H9 (cell line): ENCODE measurements at regions not wholly inside any gene's neighbourhood (a gene's known extent, or its start where the extent isn't known, plus 50 kb on each side); places are given as distances from the start of the nearest gene placed in this dataset.
A peak's percentile ranks its signal among the peaks of the same experiment; 100 is the strongest.

Experiments used
- DNase-seq: peaks from one replicate; pipeline ENCODE4 v3.0.0-alpha.2; 2017
- H2AFZ ChIP-seq: one replicate; pipeline ENCODE4 v1.6.1; 2013; ENCODE audit warnings: mild to moderate bottlenecking, low read length, control low read depth, moderate library complexity
- H2AK5ac ChIP-seq: 2 replicates; pipeline ENCODE4 v1.6.1; 2013; ENCODE audit warnings: low read length, control low read depth, mixed read lengths; ENCODE audit not compliant: insufficient read length
- H2BK120ac ChIP-seq: one replicate; pipeline ENCODE4 v1.6.1; 2013; ENCODE audit warnings: low read depth, mild to moderate bottlenecking, low read length, control low read depth, inconsistent platforms; ENCODE audit not compliant: poor library complexity, severe bottlenecking
- H2BK12ac ChIP-seq: 2 replicates; pipeline ENCODE4 v1.6.1; 2013; ENCODE audit warnings: low read length, control low read depth, mixed read lengths, low read depth; ENCODE audit not compliant: insufficient read length
- H2BK15ac ChIP-seq: 2 replicates; pipeline ENCODE4 v1.6.1; 2013; ENCODE audit warnings: low read depth, low read length, control low read depth
- H2BK20ac ChIP-seq: one replicate; pipeline ENCODE4 v1.6.1; 2013; ENCODE audit warnings: low read depth, mild to moderate bottlenecking, low read length, control low read depth, inconsistent platforms; ENCODE audit not compliant: poor library complexity, severe bottlenecking
- H2BK5ac ChIP-seq: 2 replicates; pipeline ENCODE4 v1.6.1; 2013; ENCODE audit warnings: low read length, control low read depth, mixed read lengths; ENCODE audit not compliant: insufficient read length
- H3K14ac ChIP-seq: 2 replicates; pipeline ENCODE4 v1.6.1; 2013; ENCODE audit warnings: low read length, control low read depth; ENCODE audit not compliant: insufficient read depth
- H3K18ac ChIP-seq: 2 replicates; pipeline ENCODE4 v1.6.1; 2013; ENCODE audit warnings: low read depth, mild to moderate bottlenecking, mixed read lengths, low read length, control low read depth; ENCODE audit not compliant: insufficient read length
- H3K23ac ChIP-seq: 2 replicates; pipeline ENCODE4 v1.6.1; 2013; ENCODE audit warnings: low read length, control low read depth, mixed read lengths, low read depth; ENCODE audit not compliant: insufficient read length
- H3K23me2 ChIP-seq: 2 replicates; pipeline ENCODE4 v1.6.1; 2013; ENCODE audit warnings: low read depth, mild to moderate bottlenecking, mixed read lengths, low read length, control low read depth; ENCODE audit not compliant: insufficient read length, poor library complexity, severe bottlenecking
- H3K27ac ChIP-seq: 2 replicates; pipeline ENCODE4 v1.5.1; 2013; ENCODE audit warnings: low read length, control low read depth, mixed read lengths, low read depth; ENCODE audit not compliant: insufficient read length
- H3K27me3 ChIP-seq: 2 replicates; pipeline ENCODE4 v1.6.1; 2013; ENCODE audit warnings: low read length, control low read depth, inconsistent platforms; ENCODE audit not compliant: insufficient read depth
- H3K4ac ChIP-seq: 2 replicates; pipeline ENCODE4 v1.6.1; 2013; ENCODE audit warnings: low read depth, mild to moderate bottlenecking, control low read depth, inconsistent platforms, low read length, moderate library complexity
- H3K4me1 ChIP-seq: 2 replicates; pipeline ENCODE4 v1.6.1; 2013; ENCODE audit warnings: low read length, control low read depth, inconsistent platforms; ENCODE audit not compliant: insufficient read depth
- H3K4me2 ChIP-seq: 2 replicates; pipeline ENCODE4 v1.6.1; 2013; ENCODE audit warnings: low read length, control low read depth, mixed read lengths; ENCODE audit not compliant: insufficient read length, insufficient read depth
- H3K56ac ChIP-seq: 2 replicates; pipeline ENCODE4 v1.6.1; 2013; ENCODE audit warnings: low read depth, mild to moderate bottlenecking, mixed read lengths, low read length, control low read depth; ENCODE audit not compliant: insufficient read length
- H3K79me1 ChIP-seq: 2 replicates; pipeline ENCODE4 v1.6.1; 2013; ENCODE audit warnings: low read depth, mild to moderate bottlenecking, moderate library complexity, low read length, control low read depth, inconsistent platforms; ENCODE audit not compliant: insufficient read depth, poor library complexity, severe bottlenecking
- H3K79me2 ChIP-seq: 2 replicates; pipeline ENCODE4 v1.6.1; 2013; ENCODE audit warnings: low read length, control low read depth, inconsistent platforms; ENCODE audit not compliant: insufficient read depth
- H3K9ac ChIP-seq: 2 replicates; pipeline ENCODE4 v1.6.1; 2013; ENCODE audit warnings: low read length, control low read depth, mixed read lengths; ENCODE audit not compliant: insufficient read length; ENCODE audit errors: extremely low read depth
- H3K9me3 ChIP-seq: one replicate; pipeline ENCODE4 v1.6.1; 2013; ENCODE audit warnings: low read depth, low read length, inconsistent platforms; ENCODE audit not compliant: control insufficient read depth
- H3T11ph ChIP-seq: one replicate; pipeline ENCODE4 v1.6.1; 2013; ENCODE audit warnings: mild to moderate bottlenecking, low read length, control low read depth, inconsistent platforms
- H4K20me1 ChIP-seq: one replicate; pipeline ENCODE4 v1.6.1; 2013; ENCODE audit not compliant: control insufficient read depth, insufficient read length, insufficient read depth
- H4K5ac ChIP-seq: 2 replicates; pipeline ENCODE4 v1.6.1; 2013; ENCODE audit warnings: low read depth, mild to moderate bottlenecking, mixed read lengths, low read length, control low read depth; ENCODE audit not compliant: insufficient read length
- H4K8ac ChIP-seq: replicated peaks from 2 replicates; pipeline ENCODE4 v1.6.1; 2013; ENCODE audit warnings: low read length, control low read depth, mixed read lengths, low read depth; ENCODE audit not compliant: insufficient read length
- H4K91ac ChIP-seq: 2 replicates; pipeline ENCODE4 v1.6.1; 2013; ENCODE audit warnings: low read depth, mild to moderate bottlenecking, moderate library complexity, mixed read lengths, low read length, control low read depth; ENCODE audit not compliant: insufficient read length
- H3K27ac Mint-ChIP-seq, 3 experiments: 2 replicates in 2 of 3; 3 replicates in 1 of 3; pipeline ENCODE4 v1.8.0; 2020 to 2021; ENCODE audit warnings: mixed read lengths in 3 of 3, mild to moderate bottlenecking in 1 of 3, moderate library complexity in 1 of 3
- H3K27me3 Mint-ChIP-seq: 2 replicates; pipeline ENCODE4 v1.8.0; 2021; ENCODE audit warnings: low read depth, mild to moderate bottlenecking, moderate library complexity, mixed read lengths
- H3K36me3 Mint-ChIP-seq, 3 experiments: 2 replicates in 2 of 3; 3 replicates in 1 of 3; pipeline ENCODE4 v1.8.0; 2020 to 2021; ENCODE audit warnings: low read depth in 3 of 3, mixed read lengths in 3 of 3; ENCODE audit not compliant: insufficient read depth in 1 of 3
- H3K4me1 Mint-ChIP-seq, 2 experiments: 2 replicates each; pipeline ENCODE4 v1.8.0; 2020; ENCODE audit warnings: mixed read lengths in 2 of 2
- H3K4me3 Mint-ChIP-seq, 2 experiments: 2 replicates in 1 of 2; 3 replicates in 1 of 2; pipeline ENCODE4 v1.8.0; 2020 to 2021; ENCODE audit warnings: mild to moderate bottlenecking in 2 of 2, mixed read lengths in 2 of 2, moderate library complexity in 1 of 2
- H3K9me3 Mint-ChIP-seq, 2 experiments: 2 replicates in 1 of 2; 3 replicates in 1 of 2; pipeline ENCODE4 v1.8.0; 2020; ENCODE audit warnings: mild to moderate bottlenecking in 2 of 2, mixed read lengths in 2 of 2, moderate library complexity in 1 of 2
- WGBS: extraction: QIAGEN DNeasy Blood & Tissue Kit; methylation state at CpG from one replicate; pipeline ENCODE4 v1.1.7; 2013; ENCODE audit warnings: missing lambda C conversion rate, low lambda C conversion rate, mixed read lengths; ENCODE audit not compliant: insufficient read length; ENCODE audit errors: extremely low coverage; 5-methylcytosine and 5-hydroxymethylcytosine counted together
- TF ChIP-seq, protein P1 (sequence below): fragments of 200-600 bp; sonication (generic); conservative IDR thresholded peaks from 3 replicates; pipeline ENCODE4 v1.8.0; 2021; ENCODE audit warnings: antibody characterized with exemption, mild to moderate bottlenecking

DNA sequence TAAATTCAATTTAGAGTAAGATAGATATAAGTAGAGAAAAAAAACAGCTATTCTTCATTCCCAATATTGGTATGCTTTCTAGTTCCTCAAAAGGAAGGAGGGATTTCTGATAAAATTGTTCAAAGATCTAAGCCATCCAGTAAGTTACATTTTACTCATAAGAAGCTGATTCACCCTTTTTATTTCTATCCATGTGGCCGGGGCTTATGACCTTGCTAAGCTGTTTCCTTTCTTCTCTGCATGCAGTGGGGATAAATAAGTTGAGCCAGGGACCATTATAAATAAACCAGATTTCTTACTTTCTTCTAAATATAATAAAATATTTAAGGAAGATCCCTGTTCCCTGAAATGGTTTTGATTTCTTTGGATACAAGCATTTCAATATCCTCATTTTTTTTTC is 502.3 kb downstream of the PDHA2 start:
- peaks cover 13 to 26% (median 14%) of the 10 kb centered on the region in 3 experiments for H3K36me3 Mint-ChIP-seq
- Histone ChIP-seq H2BK12ac (no peak overlapping the region), H3K79me2 (no peaks in the 10 kb centered on the region), H3K23me2 (no peaks in the 10 kb centered on the region), H4K8ac (no peak overlapping the region), H3K23ac (no peak overlapping the region), H2BK120ac (no peak overlapping the region), H2AK5ac (no peak overlapping the region), H4K20me1 (no peaks in the 10 kb centered on the region), H2BK15ac (no peak overlapping the region), H3K27me3 (no peaks in the 10 kb centered on the region), H2BK20ac (no peak overlapping the region), H3K14ac (no peak overlapping the region), H3K4me1 (no peaks in the 10 kb centered on the region; the same call in 1 of the 2 replicates), H2AFZ (no peak overlapping the region), H3K56ac (no peak overlapping the region), H3K27ac (no peak overlapping the region), H3K18ac (no peak overlapping the region), H3K4ac (no peak overlapping the region), H3K4me2 (no peak overlapping the region), H3T11ph (no peak overlapping the region), H2BK5ac (no peak overlapping the region), H3K9ac (no peak overlapping the region), H4K5ac (no peak overlapping the region), H3K9me3 (no peaks in the 10 kb centered on the region), H4K91ac (no peak overlapping the region), H3K79me1 (no peaks in the 10 kb centered on the region)
- no peak for DNase-seq
- peaks cover 38 to 41% of the 10 kb centered on the region in 2 experiments for H3K4me1 Mint-ChIP-seq
- no peak overlapping the region for H3K4me3 Mint-ChIP-seq
- TF ChIP-seq, protein P1, sequence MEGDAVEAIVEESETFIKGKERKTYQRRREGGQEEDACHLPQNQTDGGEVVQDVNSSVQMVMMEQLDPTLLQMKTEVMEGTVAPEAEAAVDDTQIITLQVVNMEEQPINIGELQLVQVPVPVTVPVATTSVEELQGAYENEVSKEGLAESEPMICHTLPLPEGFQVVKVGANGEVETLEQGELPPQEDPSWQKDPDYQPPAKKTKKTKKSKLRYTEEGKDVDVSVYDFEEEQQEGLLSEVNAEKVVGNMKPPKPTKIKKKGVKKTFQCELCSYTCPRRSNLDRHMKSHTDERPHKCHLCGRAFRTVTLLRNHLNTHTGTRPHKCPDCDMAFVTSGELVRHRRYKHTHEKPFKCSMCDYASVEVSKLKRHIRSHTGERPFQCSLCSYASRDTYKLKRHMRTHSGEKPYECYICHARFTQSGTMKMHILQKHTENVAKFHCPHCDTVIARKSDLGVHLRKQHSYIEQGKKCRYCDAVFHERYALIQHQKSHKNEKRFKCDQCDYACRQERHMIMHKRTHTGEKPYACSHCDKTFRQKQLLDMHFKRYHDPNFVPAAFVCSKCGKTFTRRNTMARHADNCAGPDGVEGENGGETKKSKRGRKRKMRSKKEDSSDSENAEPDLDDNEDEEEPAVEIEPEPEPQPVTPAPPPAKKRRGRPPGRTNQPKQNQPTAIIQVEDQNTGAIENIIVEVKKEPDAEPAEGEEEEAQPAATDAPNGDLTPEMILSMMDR, result no peak
- peak overlapping the region in 2 of 3 experiments; percentile 56 to 89; a peak in 3 of 7 replicates for H3K27ac Mint-ChIP-seq
- H3K9me3 Mint-ChIP-seq, result peaks cover 5 to 12% of the 10 kb centered on the region in 2 experiments; a peak in 4 of 5 replicates
- no peaks in the 10 kb centered on the region for H3K27me3 Mint-ChIP-seq
- no CpG with 5 or more reads among the region's 1 CpG for WGBS
